Subcutaneous abdominal adipose tissue (tissue), 5 donors: ENCODE measurements at regions not wholly inside any gene's neighbourhood (a gene's known extent, or its start where the extent isn't known, plus 50 kb on each side); places are given as distances from the start of the nearest gene placed in this dataset.

Source experiments
- H3K27ac ChIP-seq: one replicate; pipeline ENCODE4 v1.7.0; 2013; ENCODE audit warnings: low read depth, mild to moderate bottlenecking, inconsistent platforms, low read length, moderate library complexity
- H3K27me3 ChIP-seq, 5 donors: one replicate each; pipeline ENCODE4 v1.7.0; 2013; ENCODE audit warnings: low read length in 5 of 5, inconsistent platforms in 1 of 5; ENCODE audit not compliant: control insufficient read depth in 5 of 5, insufficient read depth in 4 of 5
- H3K36me3 ChIP-seq, 5 donors: one replicate each; pipeline ENCODE4 v1.7.0; 2013; ENCODE audit warnings: low read length in 5 of 5; ENCODE audit not compliant: control insufficient read depth in 5 of 5, insufficient read depth in 5 of 5
- H3K4me1 ChIP-seq, 5 donors: one replicate each; pipeline ENCODE4 v1.7.0; 2013; ENCODE audit warnings: low read length in 5 of 5, mild to moderate bottlenecking in 3 of 5, moderate library complexity in 1 of 5; ENCODE audit not compliant: control insufficient read depth in 5 of 5, insufficient read depth in 5 of 5
- H3K4me3 ChIP-seq, 5 donors: one replicate each; pipeline ENCODE4 v1.7.0; 2013; ENCODE audit warnings: low read length in 5 of 5, low read depth in 1 of 5
- H3K9ac ChIP-seq, 5 donors: one replicate each; pipeline ENCODE4 v1.7.0; 2013; ENCODE audit warnings: low read length in 5 of 5, mild to moderate bottlenecking in 4 of 5, moderate library complexity in 3 of 5
- H3K9me3 ChIP-seq, 5 donors: one replicate each; pipeline ENCODE4 v1.7.0; 2013; ENCODE audit warnings: low read length in 5 of 5; ENCODE audit not compliant: control insufficient read depth in 5 of 5
- donor health status: healthy.
- donor health status: healthy.
- donor health status: healthy.
- donor health status: healthy.
- donor health status: healthy.

GRCh38 chr3:153305189-153305588 is 143.2 kb downstream of the RAP2B start:
- Histone ChIP-seq H3K27ac (peak overlapping the region; percentile 38), H3K27me3 (no peaks in the 10 kb centered on the region), H3K4me3 (no peak overlapping the region), H3K9me3 (no peaks in the 10 kb centered on the region), H3K4me1 (peaks cover 0 to 14% (median 5%) of the 10 kb centered on the region in 5 donors), H3K36me3 (no peaks in the 10 kb centered on the region), H3K9ac (no peak overlapping the region)

GRCh38 chr3:153311541-153311940 is 149.5 kb downstream of the RAP2B start:
- no peak overlapping the region for H3K4me3 ChIP-seq
- H3K9ac ChIP-seq: no peak overlapping the region
- H3K4me1 ChIP-seq: no peaks in the 10 kb centered on the region
- H3K36me3 ChIP-seq: no peaks in the 10 kb centered on the region
- H3K27ac ChIP-seq: no peak overlapping the region
- no peaks in the 10 kb centered on the region for H3K27me3 ChIP-seq
- no peaks in the 10 kb centered on the region for H3K9me3 ChIP-seq

GRCh38 chr3:153313302-153313965 is 151.4 kb downstream of the RAP2B start:
- H3K27me3 ChIP-seq: no peaks in the 10 kb centered on the region
- H3K9ac ChIP-seq: no peak overlapping the region
- no peaks in the 10 kb centered on the region for H3K9me3 ChIP-seq
- H3K27ac ChIP-seq: no peak overlapping the region
- no peaks in the 10 kb centered on the region for H3K36me3 ChIP-seq
- no peaks in the 10 kb centered on the region for H3K4me1 ChIP-seq
- H3K4me3 ChIP-seq: no peak overlapping the region

GRCh38 chr3:153314038-153314437 is 152.0 kb downstream of the RAP2B start:
- no peak overlapping the region for H3K4me3 ChIP-seq
- no peak overlapping the region for H3K27ac ChIP-seq
- no peaks in the 10 kb centered on the region for H3K9me3 ChIP-seq
- H3K9ac ChIP-seq: no peak overlapping the region
- no peaks in the 10 kb centered on the region for H3K27me3 ChIP-seq
- no peaks in the 10 kb centered on the region for H3K36me3 ChIP-seq
- H3K4me1 ChIP-seq: peaks cover 0 to 2% (median 0%) of the 10 kb centered on the region in 5 donors

GRCh38 chr3:153315781-153316180 is 153.8 kb downstream of the RAP2B start:
- Histone ChIP-seq H3K36me3 (no peaks in the 10 kb centered on the region), H3K9ac (no peak overlapping the region), H3K27ac (no peak overlapping the region), H3K27me3 (no peaks in the 10 kb centered on the region), H3K4me3 (no peak overlapping the region), H3K9me3 (no peaks in the 10 kb centered on the region), H3K4me1 (peaks cover 0 to 15% (median 12%) of the 10 kb centered on the region in 5 donors)

- Histone ChIP-seq H3K27ac (peak overlapping the region; percentile 93), H3K4me3 (peak overlapping the region; percentile 1 to 47 (median 2))
These were observed 157.9 kb downstream of the RAP2B start for GRCh38 chr3:153319705-153320554.

GRCh38 chr3:153320585-153321128 is 158.6 kb downstream of the RAP2B start:
- H3K27me3 ChIP-seq: no peaks in the 10 kb centered on the region
- H3K36me3 ChIP-seq: no peaks in the 10 kb centered on the region
- H3K9ac ChIP-seq: peak overlapping the region in 4 of 5 donors; percentile 4 to 43 (median 24)
- peaks cover 0 to 20% (median 20%) of the 10 kb centered on the region in 5 donors for H3K4me1 ChIP-seq
- peak overlapping the region in 4 of 5 donors; percentile 2 to 47 (median 15) for H3K4me3 ChIP-seq
- peak overlapping the region; percentile 93 for H3K27ac ChIP-seq
- peaks cover 0 to 5% (median 0%) of the 10 kb centered on the region in 5 donors for H3K9me3 ChIP-seq

More at GRCh38 chr3:153319705-153320554, 157.9 kb downstream of the RAP2B start:
- Histone ChIP-seq H3K27me3 (no peaks in the 10 kb centered on the region), H3K9me3 (peaks cover 0 to under 1% (median 0%) of the 10 kb centered on the region in 5 donors), H3K4me1 (peaks cover 0 to 20% (median 20%) of the 10 kb centered on the region in 5 donors), H3K36me3 (no peaks in the 10 kb centered on the region), H3K9ac (peak overlapping the region; percentile 12 to 51 (median 27))

GRCh38 chr3:153328690-153329089 is 166.7 kb downstream of the RAP2B start:
- Histone ChIP-seq H3K36me3 (no peaks in the 10 kb centered on the region), H3K27ac (no peak overlapping the region), H3K9ac (no peak overlapping the region), H3K4me1 (peaks cover 0 to 11% (median 0%) of the 10 kb centered on the region in 5 donors), H3K4me3 (no peak overlapping the region), H3K27me3 (no peaks in the 10 kb centered on the region), H3K9me3 (peaks cover 0 to 5% (median 0%) of the 10 kb centered on the region in 5 donors)

- Histone ChIP-seq H3K4me3 (no peak overlapping the region), H3K9me3 (no peaks in the 10 kb centered on the region), H3K9ac (no peak overlapping the region), H3K27ac (no peak overlapping the region), H3K27me3 (no peaks in the 10 kb centered on the region), H3K36me3 (no peaks in the 10 kb centered on the region), H3K4me1 (peaks cover 0 to 29% (median 4%) of the 10 kb centered on the region in 5 donors)
These were observed 168.9 kb downstream of the RAP2B start for GRCh38 chr3:153330901-153331300.

- no peak overlapping the region for H3K4me3 ChIP-seq
- H3K9me3 ChIP-seq: no peaks in the 10 kb centered on the region
- peaks cover 0 to 29% (median 4%) of the 10 kb centered on the region in 5 donors for H3K4me1 ChIP-seq
- H3K36me3 ChIP-seq: no peaks in the 10 kb centered on the region
- no peaks in the 10 kb centered on the region for H3K27me3 ChIP-seq
- H3K27ac ChIP-seq: no peak overlapping the region
- H3K9ac ChIP-seq: no peak overlapping the region
These were observed 169.7 kb downstream of the RAP2B start for GRCh38 chr3:153331676-153332075.
